Neural cell (in vitro differentiated cells): ENCODE measurements at regions not wholly inside any gene's neighbourhood (a gene's known extent, or its start where the extent isn't known, plus 50 kb on each side); places are given as distances from the start of the nearest gene placed in this dataset.

ENCODE experiments used
- H2AFZ ChIP-seq: fragments of 200-600, 300-800 bp; sonication (generic), shearing (Covaris generic); 2 replicates; pipeline ENCODE4 v1.6.0; 2014; ENCODE audit warnings: low read depth, mild to moderate bottlenecking, antibody characterized with exemption, low read length, moderate library complexity
- H3F3A ChIP-seq: fragments of 200-600 bp; shearing (Covaris generic); 2 replicates; pipeline ENCODE4 v1.6.1; 2016; ENCODE audit warnings: mild to moderate bottlenecking, moderate library complexity, mixed read lengths, antibody characterized with exemption, low read length; ENCODE audit not compliant: insufficient read depth, poor library complexity, severe bottlenecking
- H3K27ac ChIP-seq: fragments of 200-600, 300-800 bp; sonication (generic), shearing (Covaris generic); 2 replicates; pipeline ENCODE4 v1.5.1; 2014; ENCODE audit warnings: mild to moderate bottlenecking, low read length, moderate library complexity
- H3K27me3 ChIP-seq: fragments of 300-800, 200-600 bp; sonication (generic), shearing (Covaris generic); 2 replicates; pipeline ENCODE4 v1.6.0; 2014; ENCODE audit warnings: mild to moderate bottlenecking, low read depth, low read length, moderate library complexity; ENCODE audit not compliant: insufficient read depth
- H3K36me3 ChIP-seq: fragments of 300-800, 200-600 bp; sonication (generic), shearing (Covaris generic); 2 replicates; pipeline ENCODE4 v1.5.1; 2014; ENCODE audit warnings: mild to moderate bottlenecking, antibody characterized with exemption, low read length, moderate library complexity; ENCODE audit not compliant: insufficient read depth
- H3K4me2 ChIP-seq: fragments of 300-800, 200-600 bp; sonication (generic), shearing (Covaris generic); 2 replicates; pipeline ENCODE4 v1.6.0; 2014; ENCODE audit warnings: mild to moderate bottlenecking, low read length
- H3K4me3 ChIP-seq: fragments of 300-800, 200-600 bp; sonication (generic), shearing (Covaris generic); 2 replicates; pipeline ENCODE4 v1.5.1; 2014; ENCODE audit warnings: mild to moderate bottlenecking, low read length, moderate library complexity
- H3K79me2 ChIP-seq: fragments of 200-600 bp; shearing (Covaris generic); replicated peaks from 2 replicates; pipeline ENCODE4 v1.6.0; 2014; ENCODE audit warnings: mild to moderate bottlenecking, low read length, moderate library complexity; ENCODE audit not compliant: insufficient read depth
- H3K9ac ChIP-seq: fragments of 300-800, 200-600 bp; sonication (generic), shearing (Covaris generic); 2 replicates; pipeline ENCODE4 v1.6.1; 2016; ENCODE audit warnings: mild to moderate bottlenecking, low read length, mixed read lengths
- H3K9me2 ChIP-seq: fragments of 200-600 bp; shearing (Covaris generic); 2 replicates; pipeline ENCODE4 v1.6.1; 2016; ENCODE audit warnings: mild to moderate bottlenecking, low read length, mixed read lengths; ENCODE audit not compliant: insufficient read depth
- H3K9me3 ChIP-seq: fragments of 200-600, 300-800 bp; sonication (generic), shearing (Covaris generic); 2 replicates; pipeline ENCODE4 v1.6.1; 2016; ENCODE audit warnings: mild to moderate bottlenecking, mixed run types, low read length, moderate library complexity, mixed read lengths
- H4K20me1 ChIP-seq: fragments of 200-600 bp; shearing (Covaris generic); 2 replicates; pipeline ENCODE4 v1.6.1; 2016; ENCODE audit warnings: mild to moderate bottlenecking, mixed run types; ENCODE audit not compliant: insufficient read depth
- CTCF ChIP-seq: fragments of 450-650 bp; IDR thresholded peaks from 2 replicates; pipeline ENCODE4 v1.5.1; 2014; ENCODE audit warnings: antibody characterized with exemption, mild to moderate bottlenecking, moderate library complexity; ENCODE audit not compliant: poor library complexity, severe bottlenecking
- EP300 ChIP-seq: fragments of 450-650 bp; conservative IDR thresholded peaks from 2 replicates; pipeline ENCODE4 v1.6.1; 2014; ENCODE audit warnings: antibody characterized with exemption, mild to moderate bottlenecking, moderate library complexity; ENCODE audit not compliant: poor library complexity, severe bottlenecking
- EZH2 ChIP-seq: fragments of 200-600, 300-800 bp; shearing (Covaris generic), sonication (generic); IDR thresholded peaks from 2 replicates; pipeline ENCODE4 v1.6.1; 2014; ENCODE audit warnings: antibody characterized with exemption, low read length, borderline replicate concordance, mild to moderate bottlenecking; ENCODE audit not compliant: insufficient read depth, poor library complexity, severe bottlenecking
- MXI1 ChIP-seq: fragments of 450-650 bp; conservative IDR thresholded peaks from 2 replicates; pipeline ENCODE4 v1.6.1; 2014; ENCODE audit warnings: antibody characterized with exemption, mild to moderate bottlenecking; ENCODE audit not compliant: poor library complexity, severe bottlenecking
- POLR2AphosphoS5 ChIP-seq: IDR thresholded peaks from 2 replicates; pipeline ENCODE4 v1.6.1; 2012
- RAD21 ChIP-seq: fragments of 450-650 bp; conservative IDR thresholded peaks from 2 replicates; pipeline ENCODE4 v1.6.1; 2014; ENCODE audit warnings: antibody characterized with exemption, mild to moderate bottlenecking, moderate library complexity
- REST ChIP-seq: IDR thresholded peaks from 2 replicates; pipeline ENCODE4 v1.6.1; 2012; ENCODE audit warnings: borderline replicate concordance
- SMC3 ChIP-seq: fragments of 450-650 bp; conservative IDR thresholded peaks from 2 replicates; pipeline ENCODE4 v1.6.1; 2014; ENCODE audit warnings: antibody characterized with exemption, mild to moderate bottlenecking, moderate library complexity; ENCODE audit not compliant: poor library complexity
- TAF1 ChIP-seq: IDR thresholded peaks from 2 replicates; pipeline ENCODE4 v1.6.1; 2012; ENCODE audit warnings: low read depth

GRCh38 chr15:25543196-25543595, 104.4 kb upstream of the UBE3A start:
- H4K20me1 ChIP-seq, result no peaks in the 10 kb centered on the region
- H3K79me2 ChIP-seq, result no peaks in the 10 kb centered on the region
- H3K9me3 ChIP-seq, result no peaks in the 10 kb centered on the region
- no peak overlapping the region for H2AFZ ChIP-seq
- no peaks in the 10 kb centered on the region for H3K27me3 ChIP-seq
- H3K4me2 ChIP-seq, result no peak overlapping the region
- H3K9me2 ChIP-seq, result no peaks in the 10 kb centered on the region
- H3F3A ChIP-seq, result no peaks in the 10 kb centered on the region
- H3K36me3 ChIP-seq, result no peaks in the 10 kb centered on the region
- H3K27ac ChIP-seq, result no peak overlapping the region
- no peak overlapping the region for H3K9ac ChIP-seq
- no peak for TF ChIP-seq REST
- TF ChIP-seq EP300, result no peak
- TF ChIP-seq TAF1, result no peak
- TF ChIP-seq MXI1, result no peak
- no peak for TF ChIP-seq POLR2AphosphoS5
- no peak for TF ChIP-seq EZH2
- no peak for TF ChIP-seq CTCF
- no peak for TF ChIP-seq SMC3
- no peak for TF ChIP-seq RAD21
- H3K4me3 ChIP-seq, result no peak overlapping the region

GRCh38 chr15:25541228-25541627, 102.4 kb upstream of the UBE3A start:
- H2AFZ ChIP-seq, result no peak overlapping the region
- H3K9ac ChIP-seq, result no peak overlapping the region
- no peaks in the 10 kb centered on the region for H3K9me3 ChIP-seq
- H3K36me3 ChIP-seq, result no peaks in the 10 kb centered on the region
- no peaks in the 10 kb centered on the region for H3K9me2 ChIP-seq
- H4K20me1 ChIP-seq, result no peaks in the 10 kb centered on the region
- H3K27me3 ChIP-seq, result no peaks in the 10 kb centered on the region
- no peaks in the 10 kb centered on the region for H3K79me2 ChIP-seq
- no peak overlapping the region for H3K4me3 ChIP-seq
- no peak overlapping the region for H3K4me2 ChIP-seq
- H3K27ac ChIP-seq, result no peak overlapping the region
- no peak for TF ChIP-seq POLR2AphosphoS5
- no peak for TF ChIP-seq MXI1
- no peak for TF ChIP-seq RAD21
- no peak for TF ChIP-seq EZH2
- no peak for TF ChIP-seq REST
- no peak for TF ChIP-seq TAF1
- no peak for TF ChIP-seq SMC3
- no peak for TF ChIP-seq EP300
- no peak for TF ChIP-seq CTCF
- no peaks in the 10 kb centered on the region for H3F3A ChIP-seq
